ENCODE measurements at regions not wholly inside any gene's neighbourhood (a gene's known extent, or its start where the extent isn't known, plus 50 kb on each side); places are given as distances from the start of the nearest gene placed in this dataset.

- DNase-seq = no peak
These were observed 53.6 kb upstream of the DPT start for GRCh38 chr1:168782559-168783116.

- no peak for DNase-seq
These were observed 54.6 kb upstream of the DPT start for GRCh38 chr1:168783458-168784210.

GRCh38 chr1:168786476-168787330 lies 57.7 kb upstream of the DPT start:
- DNase-seq = no peak

- no peak for DNase-seq
These were observed 59.3 kb upstream of the DPT start for GRCh38 chr1:168788258-168788657.

GRCh38 chr1:168789501-168789900 lies 60.5 kb upstream of the DPT start:
- DNase-seq = no peak

- no peak for DNase-seq
These were observed 63.1 kb upstream of the DPT start for GRCh38 chr1:168792142-168792541.

GRCh38 chr1:168792592-168793125 lies 63.7 kb upstream of the DPT start:
- DNase-seq = no peak

- no peak for DNase-seq
These were observed 65.1 kb upstream of the DPT start for GRCh38 chr1:168794057-168794456.

GRCh38 chr1:168795681-168796080 lies 66.7 kb upstream of the DPT start:
- DNase-seq = no peak

- DNase-seq = no peak
These were observed 71.1 kb upstream of the DPT start for GRCh38 chr1:168799927-168800605.

GRCh38 chr1:168801032-168801745 lies 72.2 kb upstream of the DPT start:
- no peak for DNase-seq

GRCh38 chr1:168803806-168804510 lies 75.0 kb upstream of the DPT start:
- no peak for DNase-seq

GRCh38 chr1:168806952-168807351 lies 77.9 kb upstream of the DPT start:
- DNase-seq = no peak

- no peak for DNase-seq
These were observed 82.2 kb upstream of the DPT start for GRCh38 chr1:168811176-168811575.

GRCh38 chr1:168819668-168820067 lies 90.7 kb upstream of the DPT start:
- no peak for DNase-seq

GRCh38 chr1:168821434-168821833 lies 92.4 kb upstream of the DPT start:
- DNase-seq = no peak

GRCh38 chr1:168822911-168823310 lies 93.9 kb upstream of the DPT start:
- DNase-seq = no peak

GRCh38 chr1:168823988-168824387 lies 95.0 kb upstream of the DPT start:
- DNase-seq = no peak

- DNase-seq = no peak
These were observed 95.5 kb upstream of the DPT start for GRCh38 chr1:168824418-168825065.

- no peak for DNase-seq
These were observed 96.1 kb upstream of the DPT start for GRCh38 chr1:168825129-168825528.

- no peak for DNase-seq
These were observed 96.8 kb upstream of the DPT start for GRCh38 chr1:168825820-168826219.
